Gastrocnemius medialis (tissue), 4 donors: ENCODE measurements at regions not wholly inside any gene's neighbourhood (a gene's known extent, or its start where the extent isn't known, plus 50 kb on each side); places are given as distances from the start of the nearest gene placed in this dataset.

Experiments
- POLR2A ChIP-seq, 2 donors: fragments of 450-650 bp; IDR thresholded peaks; one replicate each; pipeline ENCODE4 v1.6.1; 2017; ENCODE audit warnings: antibody characterized with exemption in 2 of 2, mild to moderate bottlenecking in 2 of 2, moderate library complexity in 2 of 2
- TF ChIP-seq, protein P1 (sequence below), 5 experiments: fragments of 450-650 bp in 3 of 5; fragments of 200-600 bp in 2 of 5; sonication (generic) in 2 of 5; IDR thresholded peaks in 4 of 5; conservative IDR thresholded peaks in 1 of 5; 1 replicate in 4 of 5; 2 replicates in 1 of 5; pipeline ENCODE4 v1.5.1; 2016 to 2019; ENCODE audit warnings: antibody characterized with exemption in 5 of 5, mild to moderate bottlenecking in 3 of 5, moderate library complexity in 3 of 5

DNA sequence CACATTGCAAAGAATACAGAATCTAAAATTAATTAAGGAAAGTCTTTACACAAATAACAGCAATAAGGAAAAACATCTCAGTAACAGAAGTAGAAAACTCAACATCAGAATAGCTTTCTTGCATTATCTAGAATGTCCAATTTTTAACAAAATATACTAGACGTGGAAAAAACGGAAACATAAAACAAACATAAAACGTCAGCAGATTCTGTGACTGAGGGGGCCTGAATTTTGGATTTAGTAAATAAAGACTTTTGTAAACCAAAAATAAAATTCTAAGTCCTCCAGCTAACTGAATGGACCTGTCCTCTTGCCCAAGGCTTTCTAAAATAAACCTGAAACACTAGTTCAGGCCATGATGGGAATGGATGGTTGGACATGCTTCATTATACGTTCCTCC, 773.5 kb upstream of the LRRTM1 start:
- TF ChIP-seq, protein P1, sequence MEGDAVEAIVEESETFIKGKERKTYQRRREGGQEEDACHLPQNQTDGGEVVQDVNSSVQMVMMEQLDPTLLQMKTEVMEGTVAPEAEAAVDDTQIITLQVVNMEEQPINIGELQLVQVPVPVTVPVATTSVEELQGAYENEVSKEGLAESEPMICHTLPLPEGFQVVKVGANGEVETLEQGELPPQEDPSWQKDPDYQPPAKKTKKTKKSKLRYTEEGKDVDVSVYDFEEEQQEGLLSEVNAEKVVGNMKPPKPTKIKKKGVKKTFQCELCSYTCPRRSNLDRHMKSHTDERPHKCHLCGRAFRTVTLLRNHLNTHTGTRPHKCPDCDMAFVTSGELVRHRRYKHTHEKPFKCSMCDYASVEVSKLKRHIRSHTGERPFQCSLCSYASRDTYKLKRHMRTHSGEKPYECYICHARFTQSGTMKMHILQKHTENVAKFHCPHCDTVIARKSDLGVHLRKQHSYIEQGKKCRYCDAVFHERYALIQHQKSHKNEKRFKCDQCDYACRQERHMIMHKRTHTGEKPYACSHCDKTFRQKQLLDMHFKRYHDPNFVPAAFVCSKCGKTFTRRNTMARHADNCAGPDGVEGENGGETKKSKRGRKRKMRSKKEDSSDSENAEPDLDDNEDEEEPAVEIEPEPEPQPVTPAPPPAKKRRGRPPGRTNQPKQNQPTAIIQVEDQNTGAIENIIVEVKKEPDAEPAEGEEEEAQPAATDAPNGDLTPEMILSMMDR (IDR thresholded peaks at IDR 0.05 in 4 of 5, conservative IDR thresholded peaks at IDR 0.05 in 1 of 5) = no peak
- TF ChIP-seq POLR2A (IDR thresholded peaks at IDR 0.05) = no peak
